ENCODE measurements at regions not wholly inside any gene's neighbourhood (a gene's known extent, or its start where the extent isn't known, plus 50 kb on each side); places are given as distances from the start of the nearest gene placed in this dataset.
"Not testable (repeated sequence)": the region's sequence is repeated elsewhere in the genome, so short reads cannot be mapped to it uniquely, and the experiment has no call there.

GRCh38 chr14:19052977-19053376, 85.7 kb downstream of the POTEM start:
- DNase-seq (ENCODE audit: low read depth); H3K4me3 ChIP-seq (ENCODE audit: low read length): not testable (repeated sequence)

GRCh38 chr14:19053426-19054050, 86.3 kb downstream of the POTEM start:
- not testable (repeated sequence) for H3K4me3 ChIP-seq (ENCODE audit: low read length)

GRCh38 chr14:19054108-19054721, 87.0 kb downstream of the POTEM start:
- not testable (repeated sequence) for H3K4me3 ChIP-seq (ENCODE audit: low read length); DNase-seq (ENCODE audit: low read depth)

More at GRCh38 chr14:19053426-19054050, 86.3 kb downstream of the POTEM start:
- not testable (repeated sequence) for DNase-seq (ENCODE audit: low read depth)

GRCh38 chr14:19054934-19055333, 87.7 kb downstream of the POTEM start:
- not testable (repeated sequence) for H3K4me3 ChIP-seq (ENCODE audit: low read length)

GRCh38 chr14:19059066-19059465, 91.8 kb downstream of the POTEM start:
- H3K4me3 ChIP-seq (ENCODE audit: low read length); DNase-seq (ENCODE audit: low read depth): not testable (repeated sequence)

More at GRCh38 chr14:19054934-19055333, 87.7 kb downstream of the POTEM start:
- DNase-seq (ENCODE audit: low read depth), result not testable (repeated sequence)

GRCh38 chr14:19061689-19062450, 94.6 kb downstream of the POTEM start:
- not testable (repeated sequence) for DNase-seq (ENCODE audit: low read depth); H3K4me3 ChIP-seq (ENCODE audit: low read length)

- DNase-seq (ENCODE audit: low read depth); H3K4me3 ChIP-seq (ENCODE audit: low read length): not testable (repeated sequence)
Measured at GRCh38 chr14:19068957-19069356, 101.7 kb downstream of the POTEM start.

- not testable (repeated sequence) for H3K4me3 ChIP-seq (ENCODE audit: low read length); DNase-seq (ENCODE audit: low read depth)
Measured at GRCh38 chr14:19072518-19072917, 105.3 kb downstream of the POTEM start.

GRCh38 chr14:19088632-19089031, 121.4 kb downstream of the POTEM start:
- DNase-seq (ENCODE audit: low read depth); H3K4me3 ChIP-seq (ENCODE audit: low read length): not testable (repeated sequence)

- not testable (repeated sequence) for DNase-seq (ENCODE audit: low read depth)
Measured at GRCh38 chr14:19093227-19093626, 126.0 kb downstream of the POTEM start.

GRCh38 chr14:19094731-19095130, 127.5 kb downstream of the POTEM start:
- DNase-seq (ENCODE audit: low read depth); H3K4me3 ChIP-seq (ENCODE audit: low read length): not testable (repeated sequence)

More at GRCh38 chr14:19093227-19093626, 126.0 kb downstream of the POTEM start:
- not testable (repeated sequence) for H3K4me3 ChIP-seq (ENCODE audit: low read length)

GRCh38 chr14:19095167-19095566, 127.9 kb downstream of the POTEM start:
- DNase-seq (ENCODE audit: low read depth); H3K4me3 ChIP-seq (ENCODE audit: low read length): not testable (repeated sequence)

GRCh38 chr14:19096467-19096866, 129.2 kb downstream of the POTEM start:
- not testable (repeated sequence) for DNase-seq (ENCODE audit: low read depth); H3K4me3 ChIP-seq (ENCODE audit: low read length)

- H3K4me3 ChIP-seq (ENCODE audit: low read length); DNase-seq (ENCODE audit: low read depth): not testable (repeated sequence)
Measured at GRCh38 chr14:19096876-19097275, 129.6 kb downstream of the POTEM start.

GRCh38 chr14:19097306-19097705, 130.1 kb downstream of the POTEM start:
- H3K4me3 ChIP-seq (ENCODE audit: low read length); DNase-seq (ENCODE audit: low read depth): not testable (repeated sequence)

GRCh38 chr14:19097750-19098149, 130.5 kb downstream of the POTEM start:
- H3K4me3 ChIP-seq (ENCODE audit: low read length); DNase-seq (ENCODE audit: low read depth): not testable (repeated sequence)

- not testable (repeated sequence) for H3K4me3 ChIP-seq (ENCODE audit: low read length); DNase-seq (ENCODE audit: low read depth)
Measured at GRCh38 chr14:19098230-19098629, 131.0 kb downstream of the POTEM start.

- not testable (repeated sequence) for DNase-seq (ENCODE audit: low read depth); H3K4me3 ChIP-seq (ENCODE audit: low read length)
Measured at GRCh38 chr14:19098732-19099131, 131.5 kb downstream of the POTEM start.

GRCh38 chr14:19099336-19099735, 132.1 kb downstream of the POTEM start:
- not testable (repeated sequence) for DNase-seq (ENCODE audit: low read depth); H3K4me3 ChIP-seq (ENCODE audit: low read length)

GRCh38 chr14:19099939-19100338, 132.7 kb downstream of the POTEM start:
- not testable (repeated sequence) for H3K4me3 ChIP-seq (ENCODE audit: low read length); DNase-seq (ENCODE audit: low read depth)

Data from epithelial cell of esophagus (primary cell).